ELR (cell line): ENCODE measurements at regions not wholly inside any gene's neighbourhood (a gene's known extent, or its start where the extent isn't known, plus 50 kb on each side); places are given as distances from the start of the nearest gene placed in this dataset.
"Not testable (repeated sequence)": the region's sequence is repeated elsewhere in the genome, so short reads cannot be mapped to it uniquely, and the experiment has no call there.

Experiments
- DNase-seq: peaks from one replicate; pipeline ENCODE4 v3.0.0-alpha.2; 2015; ENCODE audit warnings: low read depth

- no peak for DNase-seq
Measured at GRCh38 chr5:1652873-1653697, 129.3 kb upstream of the LPCAT1 start.

GRCh38 chr5:1651971-1652872 lies 128.5 kb upstream of the LPCAT1 start:
- DNase-seq, result no peak

GRCh38 chr5:1651250-1651649 lies 127.5 kb upstream of the LPCAT1 start:
- DNase-seq, result no peak

- no peak for DNase-seq
Measured at GRCh38 chr5:1649554-1649953, 125.8 kb upstream of the LPCAT1 start.

GRCh38 chr5:1648806-1649205 lies 125.0 kb upstream of the LPCAT1 start:
- no peak for DNase-seq

GRCh38 chr5:1647580-1647979 lies 123.8 kb upstream of the LPCAT1 start:
- no peak for DNase-seq

GRCh38 chr5:1644810-1645571 lies 121.2 kb upstream of the LPCAT1 start:
- peak; percentile 76 for DNase-seq

- not testable (repeated sequence) for DNase-seq
Measured at GRCh38 chr5:1644393-1644809, 120.6 kb upstream of the LPCAT1 start.

- DNase-seq, result peak; percentile 13
Measured at GRCh38 chr5:1643651-1644392, 120.1 kb upstream of the LPCAT1 start.

- no peak for DNase-seq
Measured at GRCh38 chr5:1642621-1643061, 118.9 kb upstream of the LPCAT1 start.

GRCh38 chr5:1642221-1642620 lies 118.5 kb upstream of the LPCAT1 start:
- no peak for DNase-seq

GRCh38 chr5:1641560-1642166 lies 117.9 kb upstream of the LPCAT1 start:
- DNase-seq, result peak; percentile 87

- no peak for DNase-seq
Measured at GRCh38 chr5:1641041-1641440, 117.3 kb upstream of the LPCAT1 start.

- no peak for DNase-seq
Measured at GRCh38 chr5:1640421-1640881, 116.7 kb upstream of the LPCAT1 start.

- no peak for DNase-seq
Measured at GRCh38 chr5:1639757-1640156, 116.0 kb upstream of the LPCAT1 start.

GRCh38 chr5:1638658-1639400 lies 115.1 kb upstream of the LPCAT1 start:
- DNase-seq, result no peak

GRCh38 chr5:1637639-1638481 lies 114.1 kb upstream of the LPCAT1 start:
- DNase-seq, result no peak

- no peak for DNase-seq
Measured at GRCh38 chr5:1636981-1637638, 113.3 kb upstream of the LPCAT1 start.
